ENCODE measurements at regions not wholly inside any gene's neighbourhood (a gene's known extent, or its start where the extent isn't known, plus 50 kb on each side); places are given as distances from the start of the nearest gene placed in this dataset.
"Not testable (repeated sequence)": the region's sequence is repeated elsewhere in the genome, so short reads cannot be mapped to it uniquely, and the experiment has no call there.

- no peak for DNase-seq (ENCODE audit: low spot score)
Observed at GRCh38 chr14:71538288-71538687, 393.9 kb upstream of the RGS6 start.

GRCh38 chr14:71538938-71539649, 393.1 kb upstream of the RGS6 start:
- DNase-seq (ENCODE audit: low spot score) = no peak

GRCh38 chr14:71539650-71540285, 392.5 kb upstream of the RGS6 start:
- no peak for DNase-seq (ENCODE audit: low spot score)

- DNase-seq (ENCODE audit: low spot score) = no peak
Observed at GRCh38 chr14:71541271-71541670, 391.0 kb upstream of the RGS6 start.

GRCh38 chr14:71541973-71542690, 390.1 kb upstream of the RGS6 start:
- DNase-seq (ENCODE audit: low spot score) = no peak

GRCh38 chr14:71549421-71550050, 382.7 kb upstream of the RGS6 start:
- DNase-seq (ENCODE audit: low spot score) = no peak

- no peak for DNase-seq (ENCODE audit: low spot score)
Observed at GRCh38 chr14:71550367-71550766, 381.9 kb upstream of the RGS6 start.

GRCh38 chr14:71551291-71551950, 380.8 kb upstream of the RGS6 start:
- no peak for DNase-seq (ENCODE audit: low spot score)

GRCh38 chr14:71552809-71553208, 379.4 kb upstream of the RGS6 start:
- no peak for DNase-seq (ENCODE audit: low spot score)

GRCh38 chr14:71553779-71554178, 378.4 kb upstream of the RGS6 start:
- DNase-seq (ENCODE audit: low spot score) = no peak

GRCh38 chr14:71554323-71554722, 377.9 kb upstream of the RGS6 start:
- DNase-seq (ENCODE audit: low spot score) = peak; percentile 51

GRCh38 chr14:71554959-71555612, 377.1 kb upstream of the RGS6 start:
- DNase-seq (ENCODE audit: low spot score) = peak; percentile 72

- peak; percentile 89 for DNase-seq (ENCODE audit: low spot score)
Observed at GRCh38 chr14:71555654-71556559, 376.3 kb upstream of the RGS6 start.

- no peak for DNase-seq (ENCODE audit: low spot score)
Observed at GRCh38 chr14:71556730-71557129, 375.5 kb upstream of the RGS6 start.

- no peak for DNase-seq (ENCODE audit: low spot score)
Observed at GRCh38 chr14:71557351-71557750, 374.9 kb upstream of the RGS6 start.

GRCh38 chr14:71558943-71559342, 373.3 kb upstream of the RGS6 start:
- not testable (repeated sequence) for DNase-seq (ENCODE audit: low spot score)

GRCh38 chr14:71560751-71561150, 371.5 kb upstream of the RGS6 start:
- no peak for DNase-seq (ENCODE audit: low spot score)

GRCh38 chr14:71563492-71564153, 368.6 kb upstream of the RGS6 start:
- DNase-seq (ENCODE audit: low spot score) = no peak

GRCh38 chr14:71566276-71566675, 366.0 kb upstream of the RGS6 start:
- no peak for DNase-seq (ENCODE audit: low spot score)
